ENCODE measurements at regions not wholly inside any gene's neighbourhood (a gene's known extent, or its start where the extent isn't known, plus 50 kb on each side); places are given as distances from the start of the nearest gene placed in this dataset.

GRCh38 chr2:191543708-191544107 is 134.2 kb upstream of the NABP1 start:
- no peak for DNase-seq (ENCODE audit: low spot score in 2 of 2)
- H3K4me3 ChIP-seq (ENCODE audit: low read depth, poor library complexity, severe bottlenecking): no peak overlapping the region
- TF ChIP-seq CTCF (IDR thresholded peaks at IDR 0.05) (no peak), POLR2A (IDR thresholded peaks at IDR 0.05) (no peak)
- 28% methylated on average over 2 of the region's 2 CpGs for WGBS, 2 donors
- intact Hi-C loops (cut with DNase I; ENCODE audit: low total_unique reads): no loop called here

GRCh38 chr2:191544461-191545062 is 133.4 kb upstream of the NABP1 start:
- TF ChIP-seq CTCF (IDR thresholded peaks at IDR 0.05) (no peak), POLR2A (IDR thresholded peaks at IDR 0.05) (no peak)
- no peak for DNase-seq (ENCODE audit: low spot score in 2 of 2)
- no peak overlapping the region for H3K4me3 ChIP-seq (ENCODE audit: low read depth, poor library complexity, severe bottlenecking)
- intact Hi-C loops (cut with DNase I; ENCODE audit: low total_unique reads): no loop called here

- no peak for TF ChIP-seq CTCF (IDR thresholded peaks at IDR 0.05)
- no peak for TF ChIP-seq POLR2A (IDR thresholded peaks at IDR 0.05)
- no peak overlapping the region for H3K4me3 ChIP-seq (ENCODE audit: low read depth, poor library complexity, severe bottlenecking)
- 88 to 95% methylated on average over 2 of the region's 2 CpGs for WGBS, 2 donors
- no peak for DNase-seq (ENCODE audit: low spot score in 2 of 2)
- intact Hi-C loops (cut with DNase I; ENCODE audit: low total_unique reads): no loop called here
These were observed 132.6 kb upstream of the NABP1 start for GRCh38 chr2:191545361-191545760.

- intact Hi-C loops (cut with DNase I; ENCODE audit: low total_unique reads): no loop called here
- no peak for DNase-seq (ENCODE audit: low spot score in 2 of 2)
- TF ChIP-seq CTCF (IDR thresholded peaks at IDR 0.05) (no peak), POLR2A (IDR thresholded peaks at IDR 0.05) (no peak)
- H3K4me3 ChIP-seq (ENCODE audit: low read depth, poor library complexity, severe bottlenecking): no peak overlapping the region
- 28 to 31% methylated on average over 6 of the region's 6 CpGs for WGBS, 2 donors
These were observed 125.9 kb upstream of the NABP1 start for GRCh38 chr2:191552066-191552465.

GRCh38 chr2:191554240-191554639 is 123.7 kb upstream of the NABP1 start:
- intact Hi-C loops (cut with DNase I; ENCODE audit: low total_unique reads): no loop called here
- H3K4me3 ChIP-seq (ENCODE audit: low read depth, poor library complexity, severe bottlenecking): no peak overlapping the region
- DNase-seq (ENCODE audit: low spot score in 2 of 2): no peak
- TF ChIP-seq CTCF (IDR thresholded peaks at IDR 0.05) (no peak), POLR2A (IDR thresholded peaks at IDR 0.05) (no peak)
- WGBS, 2 donors: 84 to 92% methylated on average over 3 of the region's 3 CpGs

- no peak overlapping the region for H3K4me3 ChIP-seq (ENCODE audit: low read depth, poor library complexity, severe bottlenecking)
- no peak for TF ChIP-seq POLR2A (IDR thresholded peaks at IDR 0.05)
- TF ChIP-seq CTCF (IDR thresholded peaks at IDR 0.05): peak in 1 of 3 donors; percentile 43
- intact Hi-C loops (cut with DNase I; ENCODE audit: low total_unique reads): no loop called here
- peak; percentile 80 to 95 for DNase-seq (ENCODE audit: low spot score in 2 of 2)
- WGBS, 2 donors: 2 to 3% methylated on average over 10 of the region's 10 CpGs
These were observed 122.7 kb upstream of the NABP1 start for GRCh38 chr2:191555092-191555742.

All from lower leg skin (tissue), 4 donors.